ENCODE measurements at regions not wholly inside any gene's neighbourhood (a gene's known extent, or its start where the extent isn't known, plus 50 kb on each side); places are given as distances from the start of the nearest gene placed in this dataset.

DNA sequence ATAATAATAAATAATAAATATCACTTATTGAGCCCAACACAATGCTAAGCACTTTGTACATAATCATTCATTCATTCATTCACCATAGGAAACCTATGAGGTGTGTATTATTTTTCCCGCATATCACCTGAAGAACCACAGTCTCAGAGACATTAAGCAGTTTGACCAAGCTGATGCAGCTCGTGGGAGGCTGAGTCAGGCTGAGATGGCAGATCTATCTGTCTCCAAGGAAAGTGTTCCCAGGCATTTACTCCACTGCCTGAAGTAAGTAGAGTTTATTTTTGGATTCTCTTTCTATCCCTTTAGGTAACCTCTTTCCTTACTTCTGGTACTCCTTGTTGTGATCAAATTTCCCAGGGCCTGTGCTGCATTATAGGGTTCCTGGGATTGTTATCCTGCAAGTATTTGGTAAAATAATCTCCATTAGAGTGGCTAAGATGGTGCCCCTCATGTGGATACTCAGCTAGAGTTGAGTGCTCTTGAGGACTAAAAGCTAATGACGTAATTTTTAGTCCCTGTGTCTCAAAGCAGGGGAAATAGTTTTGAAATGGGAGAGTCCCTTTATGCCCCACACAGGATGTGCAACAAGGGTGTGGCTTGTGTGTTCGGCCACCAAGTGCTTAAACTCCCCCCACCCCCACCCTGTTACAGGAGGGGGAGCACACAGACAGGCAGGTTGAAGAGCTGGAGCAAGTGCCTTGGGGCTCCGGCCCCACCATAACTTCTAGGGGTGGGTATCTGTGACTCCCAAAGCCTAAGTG, 467.0 kb downstream of the STIM2 start:
- Histone ChIP-seq H3K9me3 (ENCODE audit: low read depth, low read length) (no peaks in the 10 kb centered on the region), H3K27ac (ENCODE audit: low read depth, low read length) (no peak overlapping the region), H3K4me1 (ENCODE audit: insufficient read depth, low read length) (no peaks in the 10 kb centered on the region), H3K4me3 (ENCODE audit: insufficient read depth, low read length) (no peak overlapping the region), H3K4me2 (ENCODE audit: insufficient read depth, low read length) (no peak overlapping the region), H3K27me3 (ENCODE audit: insufficient read depth, low read length) (no peaks in the 10 kb centered on the region), H4K20me1 (ENCODE audit: insufficient read depth, low read length) (no peaks in the 10 kb centered on the region), H2AFZ (ENCODE audit: low read length) (no peak overlapping the region), H3K79me2 (ENCODE audit: insufficient read depth, low read length) (no peaks in the 10 kb centered on the region), H3K36me3 (ENCODE audit: insufficient read depth, low read length) (no peaks in the 10 kb centered on the region)
- DNase-seq (ENCODE audit: insufficient read length, low spot score, missing footprints), result no peak
- TF ChIP-seq, protein P1, sequence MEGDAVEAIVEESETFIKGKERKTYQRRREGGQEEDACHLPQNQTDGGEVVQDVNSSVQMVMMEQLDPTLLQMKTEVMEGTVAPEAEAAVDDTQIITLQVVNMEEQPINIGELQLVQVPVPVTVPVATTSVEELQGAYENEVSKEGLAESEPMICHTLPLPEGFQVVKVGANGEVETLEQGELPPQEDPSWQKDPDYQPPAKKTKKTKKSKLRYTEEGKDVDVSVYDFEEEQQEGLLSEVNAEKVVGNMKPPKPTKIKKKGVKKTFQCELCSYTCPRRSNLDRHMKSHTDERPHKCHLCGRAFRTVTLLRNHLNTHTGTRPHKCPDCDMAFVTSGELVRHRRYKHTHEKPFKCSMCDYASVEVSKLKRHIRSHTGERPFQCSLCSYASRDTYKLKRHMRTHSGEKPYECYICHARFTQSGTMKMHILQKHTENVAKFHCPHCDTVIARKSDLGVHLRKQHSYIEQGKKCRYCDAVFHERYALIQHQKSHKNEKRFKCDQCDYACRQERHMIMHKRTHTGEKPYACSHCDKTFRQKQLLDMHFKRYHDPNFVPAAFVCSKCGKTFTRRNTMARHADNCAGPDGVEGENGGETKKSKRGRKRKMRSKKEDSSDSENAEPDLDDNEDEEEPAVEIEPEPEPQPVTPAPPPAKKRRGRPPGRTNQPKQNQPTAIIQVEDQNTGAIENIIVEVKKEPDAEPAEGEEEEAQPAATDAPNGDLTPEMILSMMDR (IDR thresholded peaks at IDR 0.05; ENCODE audit: extremely low read depth, low read depth, low read length), result no peak

DNA sequence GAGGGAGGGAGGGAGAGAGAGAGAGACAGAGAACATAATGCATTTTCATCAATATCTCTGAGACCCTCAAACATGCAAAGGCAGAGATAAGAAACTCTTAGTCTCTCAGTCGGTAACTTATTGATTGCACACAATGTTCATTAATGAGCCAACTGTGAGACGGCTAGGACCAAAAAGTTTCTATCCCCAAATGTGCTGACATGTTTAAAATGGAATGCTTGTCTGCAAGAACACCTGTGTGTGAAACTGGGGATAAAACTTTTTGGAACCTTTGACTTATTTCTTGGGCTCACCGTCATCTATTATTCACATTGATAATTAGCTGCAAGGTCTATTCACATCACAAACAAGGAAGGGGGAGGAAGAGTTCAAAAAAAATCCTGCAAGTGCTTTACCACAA, 477.9 kb downstream of the STIM2 start:
- Histone ChIP-seq H3K4me1 (ENCODE audit: insufficient read depth, low read length) (no peaks in the 10 kb centered on the region), H4K20me1 (ENCODE audit: insufficient read depth, low read length) (no peaks in the 10 kb centered on the region), H3K4me3 (ENCODE audit: insufficient read depth, low read length) (no peak overlapping the region), H3K4me2 (ENCODE audit: insufficient read depth, low read length) (no peak overlapping the region), H2AFZ (ENCODE audit: low read length) (no peak overlapping the region), H3K27ac (ENCODE audit: low read depth, low read length) (no peak overlapping the region), H3K27me3 (ENCODE audit: insufficient read depth, low read length) (no peaks in the 10 kb centered on the region), H3K9me3 (ENCODE audit: low read depth, low read length) (no peaks in the 10 kb centered on the region), H3K36me3 (ENCODE audit: insufficient read depth, low read length) (no peaks in the 10 kb centered on the region), H3K79me2 (ENCODE audit: insufficient read depth, low read length) (no peaks in the 10 kb centered on the region)
- TF ChIP-seq, protein P1 (IDR thresholded peaks at IDR 0.05; ENCODE audit: extremely low read depth, low read depth, low read length), result no peak
- no peak for DNase-seq (ENCODE audit: insufficient read length, low spot score, missing footprints)

DNA sequence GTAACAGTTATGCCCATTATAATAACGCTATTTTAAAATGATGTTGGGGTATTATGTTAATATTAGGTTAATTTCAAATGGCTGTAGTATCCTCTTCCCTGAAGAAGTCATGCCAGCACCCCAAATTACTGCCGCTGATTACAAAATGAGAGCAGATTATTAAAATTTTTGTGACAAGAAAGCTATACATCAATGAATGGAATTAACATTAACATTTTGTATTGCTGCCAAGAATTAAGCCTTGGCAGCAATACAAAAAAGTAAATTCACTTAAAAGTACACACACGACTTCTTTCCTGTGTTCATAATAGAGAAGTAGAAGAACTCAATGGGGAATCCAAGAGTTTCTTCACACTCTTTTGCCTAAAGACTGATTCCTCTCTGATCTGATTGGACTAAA, 482.8 kb downstream of the STIM2 start:
- Histone ChIP-seq H4K20me1 (ENCODE audit: insufficient read depth, low read length) (no peaks in the 10 kb centered on the region), H3K79me2 (ENCODE audit: insufficient read depth, low read length) (no peaks in the 10 kb centered on the region), H3K4me2 (ENCODE audit: insufficient read depth, low read length) (no peak overlapping the region), H3K9me3 (ENCODE audit: low read depth, low read length) (no peaks in the 10 kb centered on the region), H3K4me1 (ENCODE audit: insufficient read depth, low read length) (no peaks in the 10 kb centered on the region), H3K27ac (ENCODE audit: low read depth, low read length) (no peak overlapping the region), H2AFZ (ENCODE audit: low read length) (no peak overlapping the region), H3K36me3 (ENCODE audit: insufficient read depth, low read length) (no peaks in the 10 kb centered on the region), H3K4me3 (ENCODE audit: insufficient read depth, low read length) (no peak overlapping the region), H3K27me3 (ENCODE audit: insufficient read depth, low read length) (no peaks in the 10 kb centered on the region)
- TF ChIP-seq, protein P1 (IDR thresholded peaks at IDR 0.05; ENCODE audit: extremely low read depth, low read depth, low read length), result no peak
- no peak for DNase-seq (ENCODE audit: insufficient read length, low spot score, missing footprints)

DNA sequence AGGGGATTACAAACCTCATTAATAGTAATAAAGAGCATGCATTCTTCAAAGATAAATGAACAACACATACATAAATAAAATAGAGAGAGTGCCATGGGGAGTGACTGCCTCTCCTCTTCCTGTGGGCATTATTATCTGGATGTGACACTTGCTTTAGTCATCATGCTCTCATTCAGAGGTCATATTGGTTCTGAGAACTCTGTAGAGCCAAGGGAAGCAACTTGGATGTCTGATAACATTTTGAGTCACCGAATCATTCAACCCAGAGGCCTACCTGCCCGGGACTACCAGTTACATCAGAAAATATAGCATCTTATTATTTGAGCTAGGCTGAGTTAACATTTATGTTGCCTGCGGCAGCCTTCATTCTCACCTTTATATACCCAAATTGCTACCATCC, 489.5 kb downstream of the STIM2 start:
- H3K27ac ChIP-seq (ENCODE audit: low read depth, low read length), result no peak overlapping the region
- TF ChIP-seq, protein P1 (IDR thresholded peaks at IDR 0.05; ENCODE audit: extremely low read depth, low read depth, low read length), result no peak
- H3K4me2 ChIP-seq (ENCODE audit: insufficient read depth, low read length), result no peak overlapping the region
- no peaks in the 10 kb centered on the region for H3K9me3 ChIP-seq (ENCODE audit: low read depth, low read length)
- no peak overlapping the region for H2AFZ ChIP-seq (ENCODE audit: low read length)
- DNase-seq (ENCODE audit: insufficient read length, low spot score, missing footprints), result no peak
- no peaks in the 10 kb centered on the region for H3K79me2 ChIP-seq (ENCODE audit: insufficient read depth, low read length)
- H4K20me1 ChIP-seq (ENCODE audit: insufficient read depth, low read length), result no peaks in the 10 kb centered on the region
- H3K4me1 ChIP-seq (ENCODE audit: insufficient read depth, low read length), result no peaks in the 10 kb centered on the region
- H3K27me3 ChIP-seq (ENCODE audit: insufficient read depth, low read length), result no peaks in the 10 kb centered on the region
- no peaks in the 10 kb centered on the region for H3K36me3 ChIP-seq (ENCODE audit: insufficient read depth, low read length)
- H3K4me3 ChIP-seq (ENCODE audit: insufficient read depth, low read length), result no peak overlapping the region
